GM23338 (cell line): ENCODE measurements at regions not wholly inside any gene's neighbourhood (a gene's known extent, or its start where the extent isn't known, plus 50 kb on each side); places are given as distances from the start of the nearest gene placed in this dataset.

Experiments
- ATAC-seq: fragments of 200-7000 bp; cut with Tn5 transposase; 3 replicates; pipeline ENCODE4 v1.9.1; 2020
- DNase-seq: peaks from one replicate; pipeline ENCODE4 v3.0.0-alpha.2; 2015; ENCODE audit warnings: low spot score
- H2AFZ ChIP-seq: fragments of 200-600 bp; sonication (generic); 2 replicates; pipeline ENCODE4 v1.8.0; 2016; ENCODE audit warnings: antibody characterized with exemption, mild to moderate bottlenecking, moderate library complexity
- H3F3A ChIP-seq: fragments of 200-600 bp; sonication (generic); replicated peaks from 2 replicates; pipeline ENCODE4 v1.8.0; 2017; ENCODE audit warnings: antibody characterized with exemption, mixed run types, low read depth
- H3K27ac ChIP-seq: fragments of 200-600 bp; sonication (generic); 2 replicates; pipeline ENCODE4 v1.6.1; 2016; ENCODE audit warnings: low read depth
- H3K27me3 ChIP-seq: fragments of 200-600 bp; sonication (generic); 2 replicates; pipeline ENCODE4 v1.8.0; 2016; ENCODE audit warnings: mild to moderate bottlenecking, mixed run types, moderate library complexity; ENCODE audit not compliant: insufficient read depth
- H3K36me3 ChIP-seq: fragments of 200-600 bp; sonication (generic); 2 replicates; pipeline ENCODE4 v1.8.0; 2016; ENCODE audit warnings: mild to moderate bottlenecking; ENCODE audit not compliant: insufficient read depth
- H3K4me1 ChIP-seq: fragments of 200-600 bp; sonication (generic); 2 replicates; pipeline ENCODE4 v1.8.0; 2016; ENCODE audit warnings: mild to moderate bottlenecking, moderate library complexity; ENCODE audit not compliant: insufficient read depth
- H3K4me2 ChIP-seq: fragments of 200-600 bp; sonication (generic); 2 replicates; pipeline ENCODE4 v1.7.1; 2017; ENCODE audit warnings: mixed run types
- H3K4me3 ChIP-seq: fragments of 200-600 bp; sonication (generic); 2 replicates; pipeline ENCODE4 v1.6.1; 2016; ENCODE audit warnings: mixed run types
- H3K79me2 ChIP-seq: fragments of 200-600 bp; sonication (generic); replicated peaks from 2 replicates; pipeline ENCODE4 v1.8.0; 2017; ENCODE audit warnings: mild to moderate bottlenecking; ENCODE audit not compliant: insufficient read depth
- H3K9me2 ChIP-seq: fragments of 200-600 bp; sonication (generic); 2 replicates; pipeline ENCODE4 v1.8.0; 2017; ENCODE audit not compliant: insufficient read depth
- H4K20me1 ChIP-seq: fragments of 200-600 bp; sonication (generic); replicated peaks from 2 replicates; pipeline ENCODE4 v1.8.0; 2017; ENCODE audit warnings: mild to moderate bottlenecking; ENCODE audit not compliant: insufficient read depth
- H3K27ac Mint-ChIP-seq: 2 replicates; pipeline ENCODE4 v1.8.0; 2020; ENCODE audit warnings: inconsistent platforms, mild to moderate bottlenecking, moderate library complexity, mixed read lengths
- H3K27me3 Mint-ChIP-seq: 3 replicates; pipeline ENCODE4 v1.8.0; 2022; ENCODE audit warnings: low read depth, mild to moderate bottlenecking, moderate library complexity, mixed read lengths, inconsistent platforms; ENCODE audit not compliant: insufficient read depth, poor library complexity
- H3K36me3 Mint-ChIP-seq: 3 replicates; pipeline ENCODE4 v1.8.0; 2021; ENCODE audit warnings: low read depth, mild to moderate bottlenecking, inconsistent platforms, moderate library complexity, mixed read lengths
- H3K4me1 Mint-ChIP-seq: 3 replicates; pipeline ENCODE4 v1.8.0; 2020; ENCODE audit warnings: mild to moderate bottlenecking, inconsistent platforms, mixed read lengths
- H3K4me3 Mint-ChIP-seq: 3 replicates; pipeline ENCODE4 v1.8.0; 2021; ENCODE audit warnings: moderate library complexity, mild to moderate bottlenecking, inconsistent platforms, mixed read lengths
- H3K9me3 Mint-ChIP-seq: 3 replicates; pipeline ENCODE4 v1.8.0; 2020; ENCODE audit warnings: moderate library complexity, mild to moderate bottlenecking, inconsistent platforms, mixed read lengths
- CREB1 ChIP-seq: fragments of 250-450 bp; sonication (Bioruptor Pico); IDR thresholded peaks from 2 replicates; pipeline ENCODE4 v1.5.0; 2020; ENCODE audit warnings: low read depth, mild to moderate bottlenecking, moderate library complexity
- CTCF ChIP-seq, 2 experiments: fragments of 200-600 bp in 1 of 2; sonication (generic) in 1 of 2; conservative IDR thresholded peaks; 2 replicates each; pipeline versions ENCODE4 v1.5.1 to v1.6.1; 2016 to 2017; ENCODE audit warnings: antibody characterized with exemption in 2 of 2, low read depth in 2 of 2, mild to moderate bottlenecking in 2 of 2, moderate library complexity in 1 of 2
- ETS1 ChIP-seq: IDR thresholded peaks from 2 replicates; pipeline ENCODE4 v1.6.1; 2016; ENCODE audit warnings: antibody characterized with exemption
- EZH2 ChIP-seq: fragments of 200-600 bp; sonication (generic); IDR thresholded peaks from one replicate; pipeline ENCODE4 v1.8.0; 2017; ENCODE audit warnings: antibody characterized with exemption, mild to moderate bottlenecking, low read depth; ENCODE audit not compliant: unreplicated experiment
- EZH2phosphoT487 ChIP-seq: fragments of 200-600 bp; sonication (generic); IDR thresholded peaks from one replicate; pipeline ENCODE4 v1.8.1; 2018; ENCODE audit warnings: antibody characterized with exemption; ENCODE audit not compliant: unreplicated experiment
- JUNB ChIP-seq: IDR thresholded peaks from one replicate; pipeline ENCODE4 v1.6.1; 2016; ENCODE audit warnings: antibody characterized with exemption; ENCODE audit not compliant: unreplicated experiment
- NANOG ChIP-seq: IDR thresholded peaks from 2 replicates; pipeline ENCODE4 v1.6.1; 2016; ENCODE audit warnings: antibody characterized with exemption, borderline replicate concordance
- POLR2AphosphoS5 ChIP-seq: IDR thresholded peaks from 2 replicates; pipeline ENCODE4 v1.6.1; 2016; ENCODE audit warnings: antibody characterized with exemption, low read depth
- REST ChIP-seq: IDR thresholded peaks from one replicate; pipeline ENCODE4 v1.6.1; 2018; ENCODE audit warnings: antibody characterized with exemption; ENCODE audit not compliant: unreplicated experiment
- STAT1 ChIP-seq: IDR thresholded peaks from one replicate; pipeline ENCODE4 v1.6.1; 2016; ENCODE audit warnings: antibody characterized with exemption; ENCODE audit not compliant: unreplicated experiment
- ZNF114 ChIP-seq: fragments of 250-450 bp; sonication (Bioruptor Pico); IDR thresholded peaks from 2 replicates; pipeline ENCODE4 v1.5.0; 2020; ENCODE audit warnings: mild to moderate bottlenecking, moderate library complexity
- ZNF331 ChIP-seq: fragments of 250-450 bp; sonication (Bioruptor Pico); IDR thresholded peaks from 2 replicates; pipeline ENCODE4 v1.5.0; 2020; ENCODE audit warnings: low read depth, mild to moderate bottlenecking, moderate library complexity
- ZNF462 ChIP-seq: fragments of 250-450 bp; sonication (Bioruptor Pico); IDR thresholded peaks from 2 replicates; pipeline ENCODE4 v1.5.0; 2020; ENCODE audit warnings: mild to moderate bottlenecking, moderate library complexity

GRCh38 chr2:66103581-66103980 lies 331.3 kb upstream of the MEIS1 start:
- TF ChIP-seq ZNF114 (CRISPR knock-in tag): no peak
- no peak for TF ChIP-seq JUNB
- TF ChIP-seq REST: no peak
- no peak for TF ChIP-seq CREB1 (CRISPR knock-in tag)
- TF ChIP-seq EZH2: no peak
- TF ChIP-seq ZNF462 (CRISPR knock-in tag): no peak
- TF ChIP-seq ETS1: no peak
- no peak for TF ChIP-seq STAT1
- no peak for TF ChIP-seq POLR2AphosphoS5
- TF ChIP-seq ZNF331: no peak
- no peak for TF ChIP-seq EZH2phosphoT487
- TF ChIP-seq NANOG: no peak
- TF ChIP-seq CTCF (conservative IDR thresholded peaks at IDR 0.05; ENCODE audit: low read depth in 2 of 2): no peak
- Histone ChIP-seq H2AFZ (no peak overlapping the region), H3K4me3 (no peak overlapping the region), H3K4me1 (no peaks in the 10 kb centered on the region; the same call in 1 of the 2 replicates), H3K27me3 (no peaks in the 10 kb centered on the region), H3K4me2 (no peak overlapping the region), H3K36me3 (no peaks in the 10 kb centered on the region), H4K20me1 (no peaks in the 10 kb centered on the region), H3K9me2 (peaks cover 15% of the 10 kb centered on the region), H3K27ac (no peak overlapping the region), H3F3A (no peaks in the 10 kb centered on the region), H3K79me2 (no peaks in the 10 kb centered on the region)
- ATAC-seq (no peak), DNase-seq (peak; percentile 56)
- H3K4me1 Mint-ChIP-seq: no peaks in the 10 kb centered on the region; the same call in 1 of the 3 replicates
- H3K27me3 Mint-ChIP-seq: no peaks in the 10 kb centered on the region
- H3K4me3 Mint-ChIP-seq: no peak overlapping the region
- H3K27ac Mint-ChIP-seq: no peak overlapping the region
- no peaks in the 10 kb centered on the region for H3K9me3 Mint-ChIP-seq
- no peaks in the 10 kb centered on the region for H3K36me3 Mint-ChIP-seq
